A673 (cell line): ENCODE measurements at regions not wholly inside any gene's neighbourhood (a gene's known extent, or its start where the extent isn't known, plus 50 kb on each side); places are given as distances from the start of the nearest gene placed in this dataset.

ENCODE experiments used
- CTCF ChIP-seq: fragments of 300-800, 200-600 bp; sonication (generic); conservative IDR thresholded peaks from 2 replicates; pipeline ENCODE4 v1.5.1; 2017; ENCODE audit warnings: low read depth, mild to moderate bottlenecking, antibody characterized with exemption, low read length, moderate library complexity, mixed read lengths
- EZH2 ChIP-seq: fragments of 200-600 bp; sonication (generic); IDR thresholded peaks from 2 replicates; pipeline ENCODE4 v1.6.1; 2017; ENCODE audit warnings: borderline replicate concordance, low read depth, mild to moderate bottlenecking, mixed read lengths, antibody characterized with exemption, low read length; ENCODE audit not compliant: poor library complexity, severe bottlenecking

GRCh38 chr4:3690551-3691152 is 75.5 kb upstream of the ADRA2C start:
- TF ChIP-seq EZH2 = no peak
- no peak for TF ChIP-seq CTCF
